T-helper 1 cell treated with Interleukin-12 subunit alpha and Interleukin-12 subunit beta and Interleukin-4 antibody, amounts not matched to agents 30 μg/mL and 1 μg/mL, for 36 hours (primary cell): ENCODE measurements at regions not wholly inside any gene's neighbourhood (a gene's known extent, or its start where the extent isn't known, plus 50 kb on each side); places are given as distances from the start of the nearest gene placed in this dataset.

Experiments used
- H3K27ac Mint-ChIP-seq: one replicate; pipeline ENCODE4 v1.8.0; 2021; ENCODE audit warnings: mild to moderate bottlenecking, mixed read lengths
- H3K27me3 Mint-ChIP-seq: one replicate; pipeline ENCODE4 v1.8.0; 2021; ENCODE audit warnings: low read depth, mixed read lengths
- H3K36me3 Mint-ChIP-seq: one replicate; pipeline ENCODE4 v1.8.0; 2021; ENCODE audit warnings: low read depth, mixed read lengths
- H3K4me1 Mint-ChIP-seq: one replicate; pipeline ENCODE4 v1.8.0; 2021; ENCODE audit warnings: low read depth, mixed read lengths
- H3K4me3 Mint-ChIP-seq: one replicate; pipeline ENCODE4 v1.8.0; 2021; ENCODE audit warnings: mild to moderate bottlenecking, moderate library complexity, mixed read lengths
- H3K9me3 Mint-ChIP-seq: one replicate; pipeline ENCODE4 v1.8.0; 2021; ENCODE audit warnings: mixed read lengths

- H3K4me1 Mint-ChIP-seq: peaks cover 5% of the 10 kb centered on the region
- H3K36me3 Mint-ChIP-seq: peaks cover 2% of the 10 kb centered on the region
- H3K27me3 Mint-ChIP-seq: no peaks in the 10 kb centered on the region
- H3K27ac Mint-ChIP-seq: no peak overlapping the region
- H3K9me3 Mint-ChIP-seq: no peaks in the 10 kb centered on the region
- no peak overlapping the region for H3K4me3 Mint-ChIP-seq
These were observed 62.0 kb upstream of the MGAT5 start for GRCh38 chr2:134191835-134192234.

DNA sequence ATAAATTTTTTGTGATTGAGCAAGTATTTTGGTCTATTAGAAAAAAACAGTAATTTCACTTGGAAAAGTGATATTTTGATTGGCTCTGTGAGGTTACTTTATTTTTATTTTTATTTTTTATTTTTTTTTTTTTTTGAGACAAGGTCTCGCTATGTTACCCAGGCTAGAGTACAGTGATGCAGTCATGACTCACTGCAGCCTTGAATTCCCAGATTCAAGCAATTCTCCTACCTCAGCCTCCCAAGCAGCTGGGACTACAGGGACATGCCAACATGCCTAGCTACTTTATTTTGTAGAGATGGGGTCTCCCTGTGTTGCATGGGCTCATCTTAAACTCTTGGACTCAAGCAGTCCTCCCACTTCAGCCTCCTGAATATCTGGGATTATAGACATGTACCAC is 60.9 kb upstream of the MGAT5 start:
- Mint-ChIP-seq H3K27ac (no peak overlapping the region), H3K36me3 (peaks cover 2% of the 10 kb centered on the region), H3K27me3 (no peaks in the 10 kb centered on the region), H3K9me3 (no peaks in the 10 kb centered on the region), H3K4me1 (peaks cover 14% of the 10 kb centered on the region), H3K4me3 (no peak overlapping the region)

DNA sequence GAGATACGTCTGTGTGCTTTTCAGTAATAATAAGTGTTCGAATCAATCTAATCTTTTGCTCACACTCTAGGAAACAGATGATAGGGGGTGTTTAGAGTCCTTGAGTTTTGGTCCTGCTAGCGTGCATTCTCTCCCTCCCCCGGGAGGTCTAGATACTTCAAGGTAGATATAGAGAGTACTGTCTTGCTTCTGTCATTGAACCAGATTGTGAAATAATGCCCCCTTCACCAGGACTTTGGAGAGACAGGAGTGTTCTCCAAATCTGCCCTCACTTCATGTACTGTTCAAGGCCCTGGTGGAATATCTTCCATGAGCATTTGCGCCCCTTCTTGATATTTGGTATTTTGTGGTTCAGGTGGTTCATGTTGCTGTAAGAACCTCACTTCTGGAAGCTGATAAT is 59.4 kb upstream of the MGAT5 start:
- H3K4me1 Mint-ChIP-seq: peaks cover 19% of the 10 kb centered on the region
- no peak overlapping the region for H3K4me3 Mint-ChIP-seq
- peaks cover 2% of the 10 kb centered on the region for H3K36me3 Mint-ChIP-seq
- H3K27me3 Mint-ChIP-seq: no peaks in the 10 kb centered on the region
- H3K9me3 Mint-ChIP-seq: no peaks in the 10 kb centered on the region
- H3K27ac Mint-ChIP-seq: no peak overlapping the region

DNA sequence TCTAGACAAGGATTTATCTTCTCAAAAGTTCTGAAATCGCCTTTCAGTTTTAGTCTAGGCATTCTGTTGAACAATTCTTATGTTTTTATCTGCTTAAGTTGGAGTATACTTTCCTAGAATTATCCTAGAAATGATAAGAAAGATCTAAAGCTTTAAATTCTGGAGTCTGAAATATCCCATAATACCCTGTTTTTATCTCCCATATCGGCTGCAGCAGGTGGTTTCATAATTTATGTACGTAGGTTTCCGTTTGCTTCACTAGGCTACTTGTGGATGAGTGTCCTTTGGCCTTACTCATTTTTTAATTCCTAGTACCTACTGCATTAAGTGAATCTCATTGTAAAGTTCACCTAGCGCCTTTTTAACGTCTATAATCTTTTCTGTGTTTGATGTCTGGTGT is 58.5 kb upstream of the MGAT5 start:
- H3K4me3 Mint-ChIP-seq: no peak overlapping the region
- H3K36me3 Mint-ChIP-seq: no peaks in the 10 kb centered on the region
- H3K9me3 Mint-ChIP-seq: no peaks in the 10 kb centered on the region
- no peaks in the 10 kb centered on the region for H3K27me3 Mint-ChIP-seq
- H3K4me1 Mint-ChIP-seq: peaks cover 17% of the 10 kb centered on the region
- H3K27ac Mint-ChIP-seq: no peak overlapping the region

- H3K27me3 Mint-ChIP-seq: no peaks in the 10 kb centered on the region
- peaks cover 17% of the 10 kb centered on the region for H3K4me1 Mint-ChIP-seq
- no peaks in the 10 kb centered on the region for H3K36me3 Mint-ChIP-seq
- H3K27ac Mint-ChIP-seq: no peak overlapping the region
- no peak overlapping the region for H3K4me3 Mint-ChIP-seq
- H3K9me3 Mint-ChIP-seq: no peaks in the 10 kb centered on the region
These were observed 56.4 kb upstream of the MGAT5 start for GRCh38 chr2:134197445-134197844.

- no peaks in the 10 kb centered on the region for H3K9me3 Mint-ChIP-seq
- H3K4me1 Mint-ChIP-seq: peaks cover 18% of the 10 kb centered on the region
- no peaks in the 10 kb centered on the region for H3K27me3 Mint-ChIP-seq
- no peaks in the 10 kb centered on the region for H3K36me3 Mint-ChIP-seq
- no peak overlapping the region for H3K4me3 Mint-ChIP-seq
- peak overlapping the region; percentile 15 for H3K27ac Mint-ChIP-seq
These were observed 55.8 kb upstream of the MGAT5 start for GRCh38 chr2:134198006-134198634.

- Mint-ChIP-seq H3K9me3 (no peaks in the 10 kb centered on the region), H3K4me1 (peaks cover 18% of the 10 kb centered on the region), H3K4me3 (no peak overlapping the region), H3K27me3 (no peaks in the 10 kb centered on the region), H3K36me3 (no peaks in the 10 kb centered on the region), H3K27ac (no peak overlapping the region)
These were observed 54.7 kb upstream of the MGAT5 start for GRCh38 chr2:134199123-134199522.

- H3K9me3 Mint-ChIP-seq: no peaks in the 10 kb centered on the region
- H3K27me3 Mint-ChIP-seq: no peaks in the 10 kb centered on the region
- no peak overlapping the region for H3K4me3 Mint-ChIP-seq
- no peaks in the 10 kb centered on the region for H3K36me3 Mint-ChIP-seq
- peaks cover 18% of the 10 kb centered on the region for H3K4me1 Mint-ChIP-seq
- no peak overlapping the region for H3K27ac Mint-ChIP-seq
These were observed 53.7 kb upstream of the MGAT5 start for GRCh38 chr2:134200036-134200618.

- Mint-ChIP-seq H3K4me3 (no peak overlapping the region), H3K36me3 (no peaks in the 10 kb centered on the region), H3K27me3 (no peaks in the 10 kb centered on the region), H3K27ac (no peak overlapping the region), H3K4me1 (peaks cover 20% of the 10 kb centered on the region), H3K9me3 (no peaks in the 10 kb centered on the region)
These were observed 52.3 kb upstream of the MGAT5 start for GRCh38 chr2:134201533-134201932.

DNA sequence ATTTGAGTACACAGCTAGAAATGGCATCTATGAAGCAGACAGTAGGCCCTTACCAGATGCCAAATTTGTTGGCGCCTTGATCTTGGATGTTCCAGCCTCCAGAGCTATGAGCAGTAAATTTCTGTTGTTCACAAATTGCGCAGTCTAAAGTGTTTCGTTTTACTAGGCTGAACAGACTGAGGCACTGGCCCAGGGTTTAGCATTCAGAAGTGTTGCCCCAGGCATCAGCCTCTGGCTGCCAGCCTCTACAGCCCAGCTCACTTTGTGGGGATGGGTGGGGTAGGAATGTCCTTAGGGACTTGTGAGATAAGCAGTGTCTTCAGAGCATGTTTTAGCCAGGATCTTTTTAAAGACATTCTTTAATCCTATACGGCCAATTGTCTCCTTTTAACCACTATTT is 51.5 kb upstream of the MGAT5 start:
- H3K9me3 Mint-ChIP-seq: no peaks in the 10 kb centered on the region
- H3K4me3 Mint-ChIP-seq: no peak overlapping the region
- H3K27me3 Mint-ChIP-seq: no peaks in the 10 kb centered on the region
- peaks cover 18% of the 10 kb centered on the region for H3K4me1 Mint-ChIP-seq
- no peaks in the 10 kb centered on the region for H3K36me3 Mint-ChIP-seq
- H3K27ac Mint-ChIP-seq: no peak overlapping the region

DNA sequence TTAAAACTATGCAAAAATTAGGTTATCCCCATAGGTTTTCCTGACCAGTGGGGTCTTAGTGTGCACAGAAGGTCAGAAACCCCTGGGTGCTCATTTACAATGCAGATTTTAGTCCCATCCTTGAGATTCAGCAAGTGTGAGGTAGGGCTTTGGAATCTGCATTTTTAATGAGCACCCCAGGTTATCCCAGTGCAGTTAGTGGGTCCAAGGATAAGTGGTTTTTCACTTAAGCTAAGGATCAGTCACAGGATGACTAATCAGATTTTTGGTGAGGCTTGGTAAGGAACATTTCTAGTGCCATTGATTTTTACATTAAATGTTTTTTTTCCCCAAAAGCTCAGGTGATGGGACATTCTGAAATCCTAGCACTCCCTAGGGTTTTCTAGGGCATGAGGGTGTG is 50.7 kb upstream of the MGAT5 start:
- H3K36me3 Mint-ChIP-seq: no peaks in the 10 kb centered on the region
- no peaks in the 10 kb centered on the region for H3K27me3 Mint-ChIP-seq
- H3K9me3 Mint-ChIP-seq: no peaks in the 10 kb centered on the region
- H3K4me3 Mint-ChIP-seq: no peak overlapping the region
- peaks cover 14% of the 10 kb centered on the region for H3K4me1 Mint-ChIP-seq
- H3K27ac Mint-ChIP-seq: no peak overlapping the region
